ENCODE measurements at regions not wholly inside any gene's neighbourhood (a gene's known extent, or its start where the extent isn't known, plus 50 kb on each side); places are given as distances from the start of the nearest gene placed in this dataset.

DNA sequence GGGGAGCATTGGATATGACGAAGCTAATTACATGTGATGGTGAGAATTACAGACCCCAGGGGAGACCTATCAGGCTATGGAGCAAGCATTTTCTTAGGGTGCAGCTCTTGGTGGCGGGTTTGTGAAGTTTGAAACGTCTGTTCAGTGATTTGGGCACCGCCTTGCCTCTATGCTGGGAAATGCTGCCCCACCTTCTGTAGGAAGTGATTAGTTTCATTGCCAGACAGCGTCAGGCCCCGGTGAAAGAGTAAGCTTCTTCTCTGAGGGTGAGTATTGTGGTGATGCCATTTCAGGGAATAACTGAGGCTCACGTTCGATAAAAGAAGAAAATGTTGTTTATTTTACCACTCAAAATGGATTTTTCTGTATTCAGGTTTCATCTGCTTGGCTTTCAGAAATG, 186.2 kb upstream of the CDH2 start:
- ChIA-PET POLR2A (ENCODE audit: partially characterized antibody) (no interaction called here), CTCF (ENCODE audit: partially characterized antibody) (interaction anchor here (1.5 kb wide), 1 partner anchor 23 kb away, joined by 4 read pairs; no protein-coding TSS in a partner anchor)
- DNase-seq (ENCODE audit: low read depth in 1 of 2, low spot score in 2 of 2) (no peak), FAIRE-seq (no peak)
- H3K9me3 ChIP-seq (ENCODE audit: insufficient read depth in 2 of 2, low read depth in 1 of 2, low read length in 1 of 2) = no peaks in the 10 kb centered on the region
- no peak overlapping the region for H3K14ac ChIP-seq (ENCODE audit: insufficient read length)
- H3K27ac ChIP-seq (ENCODE audit: low read depth, low read length) = no peak overlapping the region
- no peaks in the 10 kb centered on the region for H3K27me3 ChIP-seq (replicated peaks in 1 of 4; ENCODE audit: control insufficient read depth in 3 of 4, extremely low read depth in 1 of 4, insufficient read depth in 3 of 4, low read length in 3 of 4)
- no peak overlapping the region for H2AFZ ChIP-seq (ENCODE audit: low read length)
- no peaks in the 10 kb centered on the region for H4K20me1 ChIP-seq (replicated peaks in 1 of 2; ENCODE audit: control insufficient read depth in 1 of 2, insufficient read depth in 2 of 2, low read length in 2 of 2)
- H2BK120ac ChIP-seq (replicated peaks; ENCODE audit: low read depth, low read length) = no peak overlapping the region
- TF ChIP-seq CBX8 (IDR thresholded peaks at IDR 0.05; ENCODE audit: borderline replicate concordance, low read depth, low read length) (no peak), EZH2 (IDR thresholded peaks at IDR 0.05; ENCODE audit: low read depth, low read length, severe bottlenecking) (no peak), KDM1A (IDR thresholded peaks at IDR 0.05; ENCODE audit: borderline replicate concordance, low read length) (no peak)
- H3K4ac ChIP-seq (replicated peaks; ENCODE audit: insufficient read length, low read depth, low read length) = no peak overlapping the region
- no peak overlapping the region for H3K9ac ChIP-seq (replicated peaks in 1 of 4; ENCODE audit: extremely low read depth in 1 of 4, low read depth in 3 of 4, low read length in 3 of 4)
- no peaks in the 10 kb centered on the region for H3K79me1 ChIP-seq (ENCODE audit: low read depth, low read length)
- H2AK5ac ChIP-seq (ENCODE audit: low read depth, low read length) = no peak overlapping the region
- no peaks in the 10 kb centered on the region; a peak in 1 of 8 replicates for H3K36me3 ChIP-seq (ENCODE audit: control insufficient read depth in 2 of 4, insufficient read depth in 4 of 4, low read length in 3 of 4)
- H3K23me2 ChIP-seq (ENCODE audit: low read depth, low read length) = no peaks in the 10 kb centered on the region
- H4K91ac ChIP-seq (replicated peaks; ENCODE audit: insufficient read length, low read length) = no peak overlapping the region
- H4K5ac ChIP-seq (ENCODE audit: insufficient read length, low read depth, low read length) = no peak overlapping the region
- H2BK5ac ChIP-seq (ENCODE audit: low read depth, low read length) = no peak overlapping the region
- no peak overlapping the region for H3K56ac ChIP-seq (replicated peaks; ENCODE audit: insufficient read length, low read depth, low read length)
- H3K4me3 ChIP-seq (ENCODE audit: extremely low read depth in 1 of 4, insufficient read depth in 2 of 4, low read depth in 3 of 4, low read length in 4 of 4) = no peak overlapping the region
- H2BK12ac ChIP-seq (ENCODE audit: low read depth, low read length) = no peak overlapping the region
- H2BK20ac ChIP-seq (ENCODE audit: low read length) = no peak overlapping the region
- no peak overlapping the region for H3K4me2 ChIP-seq (ENCODE audit: insufficient read depth in 1 of 2, low read depth in 2 of 2, low read length in 2 of 2)
- no peaks in the 10 kb centered on the region for H3K79me2 ChIP-seq (ENCODE audit: control insufficient read depth in 1 of 2, insufficient read depth in 2 of 2, low read length in 2 of 2)
- no peak overlapping the region for H4K8ac ChIP-seq (ENCODE audit: extremely low read depth, insufficient read depth, low read length)
- no peaks in the 10 kb centered on the region for H3K4me1 ChIP-seq (replicated peaks in 1 of 4; ENCODE audit: control insufficient read depth in 3 of 4, insufficient read depth in 4 of 4, low read length in 3 of 4)
- 94% methylated on average over 8 of the region's 8 CpGs; no CpG with 5 or more reads in 1 of the 2 experiments for WGBS, 2 experiments (ENCODE audit: extremely low coverage in 1 of 2, insufficient coverage in 1 of 2, insufficient read length in 1 of 2, insufficient replicate concordance in 2 of 2, low coverage in 1 of 2, low lambda C conversion rate in 2 of 2, missing lambda C conversion rate in 1 of 2)
- H3K23ac ChIP-seq (ENCODE audit: insufficient read length) = no peak overlapping the region
- no peak overlapping the region for H3K18ac ChIP-seq (ENCODE audit: extremely low read depth, low read length)
- no peak overlapping the region for H2BK15ac ChIP-seq (ENCODE audit: low read length)
